Gastrocnemius medialis (tissue), 4 donors: ENCODE measurements at regions not wholly inside any gene's neighbourhood (a gene's known extent, or its start where the extent isn't known, plus 50 kb on each side); places are given as distances from the start of the nearest gene placed in this dataset.

Experiments used
- POLR2A ChIP-seq, 2 donors: fragments of 450-650 bp; IDR thresholded peaks; one replicate each; pipeline ENCODE4 v1.6.1; 2017; ENCODE audit warnings: antibody characterized with exemption in 2 of 2, mild to moderate bottlenecking in 2 of 2, moderate library complexity in 2 of 2
- TF ChIP-seq, protein P1 (sequence below), 5 experiments: fragments of 450-650 bp in 3 of 5; fragments of 200-600 bp in 2 of 5; sonication (generic) in 2 of 5; IDR thresholded peaks in 4 of 5; conservative IDR thresholded peaks in 1 of 5; 1 replicate in 4 of 5; 2 replicates in 1 of 5; pipeline ENCODE4 v1.5.1; 2016 to 2019; ENCODE audit warnings: antibody characterized with exemption in 5 of 5, mild to moderate bottlenecking in 3 of 5, moderate library complexity in 3 of 5

DNA sequence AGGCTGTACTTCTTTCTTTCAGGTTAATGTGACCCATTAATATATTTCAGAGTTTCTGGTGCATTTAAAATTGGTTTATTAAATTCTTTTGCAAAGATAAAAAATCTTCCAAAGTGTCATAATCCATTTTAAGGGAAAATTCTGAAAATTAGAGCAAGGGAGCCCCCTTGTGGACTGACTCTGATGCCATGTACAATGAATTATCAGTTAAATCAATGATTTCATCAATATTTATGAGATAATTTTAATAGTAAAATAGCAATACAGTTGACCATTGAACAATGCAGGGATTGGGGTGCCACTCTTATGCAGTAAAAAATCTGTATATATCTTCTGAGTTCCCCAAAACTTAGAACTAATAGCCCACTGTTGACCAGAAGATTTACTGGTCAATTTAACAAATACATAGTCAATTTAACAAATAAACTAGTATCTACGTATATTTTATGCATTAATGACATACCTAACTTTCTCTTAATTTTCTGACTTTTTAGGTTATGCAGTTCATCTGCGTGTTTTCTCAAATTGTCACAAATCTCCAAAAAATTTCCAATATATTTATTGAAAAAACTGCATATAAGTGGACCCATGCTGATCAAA is 479.1 kb upstream of the MIR17HG start:
- TF ChIP-seq, protein P1, sequence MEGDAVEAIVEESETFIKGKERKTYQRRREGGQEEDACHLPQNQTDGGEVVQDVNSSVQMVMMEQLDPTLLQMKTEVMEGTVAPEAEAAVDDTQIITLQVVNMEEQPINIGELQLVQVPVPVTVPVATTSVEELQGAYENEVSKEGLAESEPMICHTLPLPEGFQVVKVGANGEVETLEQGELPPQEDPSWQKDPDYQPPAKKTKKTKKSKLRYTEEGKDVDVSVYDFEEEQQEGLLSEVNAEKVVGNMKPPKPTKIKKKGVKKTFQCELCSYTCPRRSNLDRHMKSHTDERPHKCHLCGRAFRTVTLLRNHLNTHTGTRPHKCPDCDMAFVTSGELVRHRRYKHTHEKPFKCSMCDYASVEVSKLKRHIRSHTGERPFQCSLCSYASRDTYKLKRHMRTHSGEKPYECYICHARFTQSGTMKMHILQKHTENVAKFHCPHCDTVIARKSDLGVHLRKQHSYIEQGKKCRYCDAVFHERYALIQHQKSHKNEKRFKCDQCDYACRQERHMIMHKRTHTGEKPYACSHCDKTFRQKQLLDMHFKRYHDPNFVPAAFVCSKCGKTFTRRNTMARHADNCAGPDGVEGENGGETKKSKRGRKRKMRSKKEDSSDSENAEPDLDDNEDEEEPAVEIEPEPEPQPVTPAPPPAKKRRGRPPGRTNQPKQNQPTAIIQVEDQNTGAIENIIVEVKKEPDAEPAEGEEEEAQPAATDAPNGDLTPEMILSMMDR (IDR thresholded peaks at IDR 0.05 in 4 of 5, conservative IDR thresholded peaks at IDR 0.05 in 1 of 5) = no peak
- TF ChIP-seq POLR2A (IDR thresholded peaks at IDR 0.05) = no peak
